Endometrial microvascular endothelial cells (primary cell): ENCODE measurements at regions not wholly inside any gene's neighbourhood (a gene's known extent, or its start where the extent isn't known, plus 50 kb on each side); places are given as distances from the start of the nearest gene placed in this dataset.
"Not testable (repeated sequence)": the region's sequence is repeated elsewhere in the genome, so short reads cannot be mapped to it uniquely, and the experiment has no call there.

Experiments
- in situ Hi-C: cut with HindIII; loops from 2 replicates; pipeline ENCODE4 v1.10.0; 2017; ENCODE audit warnings: low sequenced_read_pairs, low pct_unique_long_range_greater_than_20kb; ENCODE audit errors: inconsistent ontology term

DNA sequence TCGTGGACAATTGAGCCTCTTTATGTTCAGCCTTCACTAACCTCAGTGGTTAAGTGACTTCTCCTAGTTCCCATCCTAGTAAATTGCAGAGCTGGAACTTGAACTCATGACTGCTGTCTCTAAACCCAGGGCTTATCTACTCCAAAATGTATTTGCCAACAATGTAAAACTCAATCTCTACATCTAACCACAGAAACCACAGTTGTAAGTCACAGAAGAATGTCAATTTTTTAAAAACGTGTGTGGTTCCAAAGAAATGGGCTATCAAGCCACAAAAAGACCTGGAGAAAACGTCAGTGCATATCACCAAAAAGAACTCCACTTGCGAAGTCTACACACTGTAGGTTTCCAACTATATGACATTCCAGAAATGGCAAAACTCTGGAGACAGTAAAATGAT is 172.6 kb upstream of the HMCN1 start:
- in situ Hi-C loops = loop anchor here (10.0 kb wide), 1 partner anchor 113 kb away; no protein-coding TSS in a partner anchor

DNA sequence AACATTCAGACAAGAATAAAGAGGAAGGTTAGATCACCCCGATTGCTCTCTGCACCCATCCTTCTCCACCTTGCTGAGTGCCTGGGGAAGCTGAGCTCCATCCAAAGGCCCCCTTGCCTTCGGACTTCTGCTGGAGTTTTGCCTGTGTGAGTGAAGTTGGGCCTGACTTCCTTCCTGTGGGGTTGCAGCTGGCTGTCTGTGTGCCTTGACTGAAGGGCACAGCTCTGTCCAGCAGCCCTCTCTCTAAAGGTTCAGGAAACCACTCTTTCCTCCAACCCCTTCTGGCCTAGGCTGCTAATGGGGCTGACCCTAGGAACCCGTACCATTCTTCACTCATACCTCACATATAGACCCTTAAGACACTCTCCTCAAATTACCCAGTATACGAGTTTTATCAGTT is 173.4 kb upstream of the HMCN1 start:
- in situ Hi-C loops = loop anchor here (10.0 kb wide), 1 partner anchor 114 kb away; no protein-coding TSS in a partner anchor

DNA sequence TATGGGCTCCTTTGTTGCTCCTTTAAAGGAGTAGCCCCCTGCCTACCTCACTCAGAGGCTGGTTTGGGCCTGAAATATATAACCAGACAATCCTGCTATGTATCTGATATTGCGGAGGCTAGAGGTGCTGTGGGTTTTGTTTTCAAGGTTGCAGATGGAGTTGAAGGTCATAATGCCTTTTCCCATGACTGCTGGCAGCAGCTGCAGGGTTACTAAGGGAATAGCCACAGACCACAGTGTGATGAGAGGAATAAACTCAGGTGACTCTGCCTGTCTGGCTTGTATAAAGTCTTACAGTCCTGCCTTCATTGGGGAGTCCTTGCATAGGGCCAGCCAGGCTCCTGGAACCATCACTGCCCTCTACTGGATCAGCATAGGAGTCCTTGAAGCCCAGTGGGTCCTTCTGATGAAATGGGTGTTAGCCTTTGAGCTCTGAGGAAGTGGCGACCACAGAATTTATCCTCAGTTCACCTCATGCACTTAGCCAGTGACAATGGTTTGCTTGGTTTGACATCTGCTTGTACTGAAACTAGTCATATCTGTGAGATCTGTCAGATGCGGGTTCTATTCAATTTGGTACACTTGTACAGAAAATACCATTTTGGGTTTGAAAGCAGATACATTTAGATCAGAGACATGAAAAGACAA is 174.4 kb upstream of the HMCN1 start:
- in situ Hi-C loops = loop anchor here (10.0 kb wide), 1 partner anchor 115 kb away; no protein-coding TSS in a partner anchor

DNA sequence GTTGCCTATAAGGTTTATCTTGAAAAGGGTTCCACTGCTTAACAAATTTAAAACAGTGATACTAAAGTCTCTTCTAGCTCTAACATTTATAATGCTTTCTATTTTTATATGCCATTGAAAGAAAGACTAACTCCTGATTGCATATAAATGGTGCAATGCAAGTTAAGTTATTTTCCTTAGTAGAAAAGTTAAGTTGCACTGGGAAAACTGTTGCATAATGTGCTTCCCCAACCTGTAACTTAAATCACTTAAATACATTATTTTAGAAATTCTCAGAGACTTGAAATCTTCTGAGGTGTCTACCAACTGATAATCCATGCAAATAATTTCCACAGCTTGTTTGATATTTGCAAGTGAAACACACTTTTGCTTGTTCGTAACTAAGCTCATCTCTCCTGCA is 175.0 kb upstream of the HMCN1 start:
- in situ Hi-C loops = no loop called here

GRCh38 chr1:185556561-185556960 is 177.6 kb upstream of the HMCN1 start:
- in situ Hi-C loops = no loop called here

GRCh38 chr1:185555743-185556142 is 178.4 kb upstream of the HMCN1 start:
- in situ Hi-C loops = no loop called here

DNA sequence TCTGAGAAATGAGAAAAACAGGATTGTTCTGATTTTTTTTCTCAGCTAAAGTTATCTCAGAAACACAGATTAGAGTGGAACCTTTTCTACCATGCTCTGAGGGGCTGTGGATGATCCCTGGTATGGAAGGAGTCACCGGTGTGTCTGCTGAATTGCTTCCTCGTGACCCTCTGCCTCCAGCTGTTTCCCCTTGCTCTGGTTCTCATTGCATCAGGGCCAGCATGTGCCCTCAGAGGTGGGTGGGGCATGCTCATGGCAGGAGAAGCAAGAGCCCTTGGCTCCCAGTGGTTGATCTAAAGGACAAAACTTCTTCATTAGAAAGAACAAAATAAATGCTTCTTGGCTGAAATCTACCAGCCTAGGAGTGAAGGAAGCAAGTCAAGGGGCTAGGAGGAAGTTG is 183.2 kb upstream of the HMCN1 start:
- in situ Hi-C loops = no loop called here

GRCh38 chr1:185549906-185550305 is 184.3 kb upstream of the HMCN1 start:
- in situ Hi-C loops = no loop called here

DNA sequence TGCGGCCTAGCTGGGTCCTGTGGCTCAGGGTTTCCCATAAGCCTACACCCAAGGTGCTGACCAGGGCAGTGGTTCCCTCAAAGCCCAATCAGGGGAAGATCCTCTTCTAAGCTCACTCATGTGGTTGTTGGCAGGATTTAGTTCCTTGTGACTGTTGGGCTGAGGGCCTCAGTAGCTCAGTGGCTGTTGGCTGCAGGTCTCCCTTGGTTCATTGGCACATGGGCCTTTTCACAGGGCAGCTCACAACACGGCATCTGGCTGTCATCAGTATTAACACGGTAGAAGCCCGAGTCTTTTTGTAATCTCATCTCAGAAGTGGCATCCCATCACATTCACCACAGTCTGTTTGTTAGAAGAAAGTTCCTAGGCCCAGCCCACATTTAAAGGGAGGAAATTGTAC is 188.2 kb upstream of the HMCN1 start:
- in situ Hi-C loops = no loop called here

GRCh38 chr1:185541871-185542301 is 192.3 kb upstream of the HMCN1 start:
- in situ Hi-C loops = no loop called here

- in situ Hi-C loops = no loop called here
These were observed 193.9 kb upstream of the HMCN1 start for GRCh38 chr1:185540295-185540694.

- in situ Hi-C loops = no loop called here
These were observed 194.8 kb upstream of the HMCN1 start for GRCh38 chr1:185539277-185539943.

DNA sequence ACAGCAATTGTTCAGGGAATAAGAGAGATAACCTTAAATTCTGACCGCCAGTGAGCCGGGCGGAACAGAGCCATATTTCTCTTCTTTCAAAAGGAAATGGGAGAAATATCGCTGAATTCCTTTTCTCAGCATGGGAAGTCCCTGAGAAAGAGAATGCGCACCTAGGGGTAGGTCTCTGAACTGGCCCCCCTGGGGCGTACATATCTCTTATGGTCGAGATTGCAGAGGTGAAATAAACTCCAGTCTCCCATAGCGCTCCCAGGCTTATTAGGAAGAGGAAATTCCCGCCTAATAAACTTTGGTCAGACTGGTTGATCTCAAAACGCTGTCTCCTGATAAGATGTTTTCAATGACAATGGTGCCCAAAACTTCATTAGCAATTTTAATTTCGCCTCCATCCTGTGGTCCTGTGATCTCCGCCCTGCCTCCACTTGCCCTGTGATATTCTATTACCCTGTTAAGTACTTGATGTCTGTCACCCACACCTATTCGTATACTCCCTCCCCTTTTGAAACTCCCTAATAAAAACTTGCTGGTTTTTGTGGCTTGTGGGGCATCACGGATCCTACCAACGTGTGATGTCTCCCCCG is 195.8 kb upstream of the HMCN1 start:
- in situ Hi-C loops = not testable (repeated sequence)

DNA sequence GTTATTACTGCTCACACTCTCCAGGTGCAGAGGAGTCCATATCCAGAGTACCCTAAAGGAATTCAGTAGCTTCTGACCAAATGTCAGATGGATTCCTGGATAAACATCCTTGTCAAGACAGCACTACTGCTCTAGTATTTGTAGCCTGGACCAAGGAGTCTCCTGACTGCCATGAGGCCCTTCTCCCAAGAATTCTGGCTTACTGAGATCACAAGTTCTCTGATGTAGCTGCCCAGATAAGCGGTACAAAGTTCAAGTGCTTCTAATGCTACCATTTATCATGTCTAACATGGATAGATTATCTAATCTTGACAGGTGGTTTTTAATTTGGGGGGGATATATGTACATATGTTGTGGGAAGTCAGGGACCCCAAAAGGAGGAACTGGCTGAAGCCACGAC is 196.6 kb upstream of the HMCN1 start:
- in situ Hi-C loops = no loop called here

DNA sequence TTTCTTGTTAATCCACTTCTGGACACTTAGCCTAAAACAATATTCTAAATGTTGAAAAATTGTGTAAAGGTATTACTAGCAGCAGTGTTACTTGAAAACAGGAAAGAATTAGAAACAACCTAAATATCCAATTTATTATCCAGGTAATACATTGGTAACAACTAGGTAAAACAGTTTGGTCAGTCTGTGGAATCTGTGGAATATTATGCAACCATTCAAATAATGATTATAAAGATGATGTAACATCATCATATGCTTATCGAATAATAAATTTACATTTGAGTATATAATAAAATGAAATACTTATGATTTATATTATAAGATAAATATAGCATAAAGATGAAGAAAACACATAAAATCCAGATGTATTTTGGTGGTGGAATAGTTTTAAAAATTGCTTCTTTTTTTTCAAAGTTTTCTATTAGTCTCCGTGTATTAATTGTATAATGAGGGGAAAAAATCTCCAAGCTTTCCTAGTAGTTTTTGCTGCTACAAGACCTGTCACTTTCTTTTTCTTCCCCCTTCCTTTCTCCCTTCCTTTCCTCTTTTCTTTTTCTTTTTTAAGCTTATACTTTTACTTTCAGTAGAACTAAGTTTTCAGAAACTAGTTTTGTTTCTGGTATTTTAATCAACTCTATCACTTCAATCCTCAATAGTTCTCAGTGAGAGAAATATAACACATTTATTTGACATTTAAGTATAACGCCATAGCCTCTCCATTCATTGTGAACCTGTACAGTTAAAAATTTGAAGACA is 197.8 kb upstream of the HMCN1 start:
- in situ Hi-C loops = no loop called here

GRCh38 chr1:185535621-185536020 is 198.6 kb upstream of the HMCN1 start:
- in situ Hi-C loops = no loop called here

DNA sequence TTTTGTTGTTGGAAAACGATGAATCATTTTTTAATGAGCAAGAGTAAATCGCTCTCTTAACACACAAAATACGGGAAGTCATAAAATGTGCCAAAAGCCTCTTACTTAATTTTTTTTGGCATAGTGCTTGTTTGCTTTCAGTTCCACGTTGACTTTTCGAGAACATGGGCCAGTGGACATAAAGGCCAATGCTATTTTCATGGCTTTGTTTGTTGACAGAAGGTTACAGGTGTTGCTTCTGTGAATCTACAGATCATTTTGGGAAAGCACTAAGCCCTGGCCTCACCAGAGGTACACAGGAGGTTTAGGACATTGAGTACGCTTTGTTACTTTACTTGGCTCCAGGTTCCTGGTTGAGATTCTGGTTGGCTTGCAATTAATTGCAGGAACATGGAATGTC is 199.4 kb upstream of the HMCN1 start:
- in situ Hi-C loops = no loop called here

DNA sequence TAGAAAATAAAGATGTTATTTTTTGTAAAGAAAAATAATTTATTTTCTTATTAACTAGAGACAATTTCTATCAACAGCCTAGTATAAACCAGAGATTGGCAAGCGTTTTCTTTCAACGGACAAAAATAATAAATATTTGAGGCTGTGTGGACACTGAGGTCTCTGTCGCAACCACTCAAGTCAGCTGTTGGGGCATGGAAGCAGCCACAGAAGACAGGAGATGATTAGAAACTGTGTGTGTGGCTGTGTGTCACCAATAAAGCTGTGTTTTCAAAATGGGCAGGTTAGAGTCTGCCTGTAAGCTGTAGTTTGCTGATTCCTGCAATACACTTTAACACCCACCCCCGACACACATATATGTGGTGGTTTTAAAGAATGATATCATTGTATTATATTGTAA is 200.6 kb upstream of the HMCN1 start:
- in situ Hi-C loops = no loop called here

DNA sequence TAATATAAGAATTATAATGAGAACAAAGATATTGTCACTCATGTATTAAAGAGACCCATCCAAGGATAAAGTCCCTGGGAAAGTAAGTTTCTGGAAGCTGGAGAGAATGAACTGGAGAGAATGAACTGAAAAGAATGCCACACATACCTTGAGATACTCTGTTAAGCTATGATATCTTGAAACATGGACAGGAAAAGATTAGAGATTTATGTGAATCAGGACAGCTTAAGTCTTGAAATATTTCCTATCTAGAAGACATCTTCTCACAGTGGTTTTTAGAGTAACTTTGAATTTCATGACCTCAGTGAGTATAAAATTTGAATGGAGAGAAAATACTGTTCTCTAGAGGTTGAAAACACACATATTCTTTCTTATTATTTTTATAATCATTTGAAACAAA is 201.3 kb upstream of the HMCN1 start:
- in situ Hi-C loops = no loop called here

DNA sequence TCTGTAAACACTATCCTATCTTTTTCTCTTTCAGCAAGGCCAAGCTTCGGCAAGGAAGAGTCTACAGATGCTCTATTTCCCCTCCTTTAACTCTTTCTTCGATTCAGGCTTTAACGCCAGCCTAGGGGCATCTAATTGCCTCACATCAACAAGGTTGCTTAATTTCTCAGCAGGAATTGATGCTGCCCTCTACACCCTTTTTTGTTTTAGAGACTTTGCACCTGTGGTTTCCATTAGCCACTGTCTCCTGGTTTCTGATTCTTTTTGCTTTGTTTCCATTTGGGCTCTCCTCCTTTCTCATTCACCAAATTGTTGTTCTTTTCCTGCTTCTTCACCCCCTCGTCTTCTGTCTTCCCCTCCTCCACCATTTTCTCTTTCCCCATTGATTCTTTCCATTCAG is 202.4 kb upstream of the HMCN1 start:
- in situ Hi-C loops = no loop called here
